ACC112 (cell line): ENCODE measurements at regions not wholly inside any gene's neighbourhood (a gene's known extent, or its start where the extent isn't known, plus 50 kb on each side); places are given as distances from the start of the nearest gene placed in this dataset.
"Not testable (repeated sequence)": the region's sequence is repeated elsewhere in the genome, so short reads cannot be mapped to it uniquely, and the experiment has no call there.

ENCODE experiments used
- H2AFZ ChIP-seq: fragments of 200-600 bp; sonication (generic); one replicate; pipeline ENCODE4 v1.6.0; 2017; ENCODE audit warnings: antibody characterized with exemption, low read length; ENCODE audit not compliant: unreplicated experiment
- H3K27ac ChIP-seq: fragments of 200-600 bp; sonication (generic); 2 replicates; pipeline ENCODE4 v1.5.1; 2014; ENCODE audit warnings: low read depth, mild to moderate bottlenecking, antibody characterized with exemption, low read length, moderate library complexity
- H3K27me3 ChIP-seq: fragments of 200-600 bp; sonication (generic); 2 replicates; pipeline ENCODE4 v1.6.1; 2014; ENCODE audit warnings: mild to moderate bottlenecking, antibody characterized with exemption, low read length, moderate library complexity, mixed read lengths; ENCODE audit not compliant: insufficient read depth
- H3K36me3 ChIP-seq: fragments of 200-600 bp; sonication (generic); 2 replicates; pipeline ENCODE4 v1.6.1; 2016; ENCODE audit warnings: mild to moderate bottlenecking, antibody characterized with exemption, low read length, moderate library complexity, mixed read lengths; ENCODE audit not compliant: insufficient read depth
- H3K4me1 ChIP-seq: fragments of 200-600 bp; sonication (generic); one replicate; pipeline ENCODE4 v1.6.1; 2016; ENCODE audit warnings: low read length, mixed read lengths; ENCODE audit not compliant: insufficient read depth, unreplicated experiment, control insufficient read depth
- H3K4me3 ChIP-seq: fragments of 200-600 bp; sonication (generic); 2 replicates; pipeline ENCODE4 v1.5.1; 2014; ENCODE audit warnings: mild to moderate bottlenecking, low read depth, low read length
- H3K79me2 ChIP-seq: fragments of 200-600 bp; sonication (generic); one replicate; pipeline ENCODE4 v1.6.0; 2016; ENCODE audit warnings: low read length; ENCODE audit not compliant: control insufficient read depth, unreplicated experiment, insufficient read depth

- no peaks in the 10 kb centered on the region for H3K4me1 ChIP-seq
- H3K4me3 ChIP-seq: no peak overlapping the region
- no peak overlapping the region for H3K27ac ChIP-seq
- H3K27me3 ChIP-seq: no peaks in the 10 kb centered on the region
- no peaks in the 10 kb centered on the region for H3K79me2 ChIP-seq
- H3K36me3 ChIP-seq: no peaks in the 10 kb centered on the region
- H2AFZ ChIP-seq: no peak overlapping the region
Observed at GRCh38 chr18:1528964-1529509, 624.4 kb downstream of the ADCYAP1 start.

GRCh38 chr18:1530650-1531049 lies 626.0 kb downstream of the ADCYAP1 start:
- no peaks in the 10 kb centered on the region for H3K79me2 ChIP-seq

GRCh38 chr18:1539276-1539675 lies 634.6 kb downstream of the ADCYAP1 start:
- Histone ChIP-seq H3K27me3 (no peaks in the 10 kb centered on the region), H3K79me2 (no peaks in the 10 kb centered on the region), H3K4me3 (no peak overlapping the region), H2AFZ (no peak overlapping the region), H3K27ac (no peak overlapping the region), H3K36me3 (no peaks in the 10 kb centered on the region), H3K4me1 (no peaks in the 10 kb centered on the region)

More at GRCh38 chr18:1530650-1531049, 626.0 kb downstream of the ADCYAP1 start:
- H3K27me3 ChIP-seq: no peaks in the 10 kb centered on the region
- no peak overlapping the region for H3K4me3 ChIP-seq
- H3K27ac ChIP-seq: no peak overlapping the region
- H3K4me1 ChIP-seq: no peaks in the 10 kb centered on the region
- no peak overlapping the region for H2AFZ ChIP-seq
- H3K36me3 ChIP-seq: no peaks in the 10 kb centered on the region

- Histone ChIP-seq H3K27ac (no peak overlapping the region), H3K4me1 (no peaks in the 10 kb centered on the region), H3K27me3 (no peaks in the 10 kb centered on the region), H3K4me3 (no peak overlapping the region), H3K79me2 (no peaks in the 10 kb centered on the region), H3K36me3 (no peaks in the 10 kb centered on the region), H2AFZ (no peak overlapping the region)
Observed at GRCh38 chr18:1541478-1541877, 636.8 kb downstream of the ADCYAP1 start.

GRCh38 chr18:1542230-1542774 lies 637.6 kb downstream of the ADCYAP1 start:
- no peaks in the 10 kb centered on the region for H3K79me2 ChIP-seq
- no peak overlapping the region for H3K27ac ChIP-seq
- H3K27me3 ChIP-seq: no peaks in the 10 kb centered on the region
- no peak overlapping the region for H2AFZ ChIP-seq
- no peaks in the 10 kb centered on the region for H3K36me3 ChIP-seq
- H3K4me1 ChIP-seq: no peaks in the 10 kb centered on the region
- H3K4me3 ChIP-seq: no peak overlapping the region

GRCh38 chr18:1544016-1544415 lies 639.3 kb downstream of the ADCYAP1 start:
- Histone ChIP-seq H3K4me1 (no peaks in the 10 kb centered on the region), H3K4me3 (no peak overlapping the region), H2AFZ (no peak overlapping the region), H3K27ac (no peak overlapping the region), H3K79me2 (no peaks in the 10 kb centered on the region), H3K27me3 (no peaks in the 10 kb centered on the region), H3K36me3 (no peaks in the 10 kb centered on the region)

GRCh38 chr18:1557711-1558110 lies 653.0 kb downstream of the ADCYAP1 start:
- H3K27me3 ChIP-seq, H3K79me2 ChIP-seq, H3K4me3 ChIP-seq, H2AFZ ChIP-seq, H3K4me1 ChIP-seq, H3K36me3 ChIP-seq, H3K27ac ChIP-seq: not testable (repeated sequence)

GRCh38 chr18:1559563-1559962 lies 654.9 kb downstream of the ADCYAP1 start:
- no peaks in the 10 kb centered on the region for H3K27me3 ChIP-seq
- no peaks in the 10 kb centered on the region for H3K79me2 ChIP-seq
- H3K4me1 ChIP-seq: no peaks in the 10 kb centered on the region
- no peak overlapping the region for H2AFZ ChIP-seq
- H3K27ac ChIP-seq: no peak overlapping the region
- no peaks in the 10 kb centered on the region for H3K36me3 ChIP-seq
- H3K4me3 ChIP-seq: no peak overlapping the region

- H3K4me3 ChIP-seq: no peak overlapping the region
- no peak overlapping the region for H3K27ac ChIP-seq
- no peaks in the 10 kb centered on the region for H3K79me2 ChIP-seq
- H3K36me3 ChIP-seq: no peaks in the 10 kb centered on the region
- no peaks in the 10 kb centered on the region for H3K27me3 ChIP-seq
- no peaks in the 10 kb centered on the region for H3K4me1 ChIP-seq
- no peak overlapping the region for H2AFZ ChIP-seq
Observed at GRCh38 chr18:1564793-1565192, 660.1 kb downstream of the ADCYAP1 start.

- Histone ChIP-seq H3K27me3 (no peaks in the 10 kb centered on the region), H3K4me1 (no peaks in the 10 kb centered on the region), H3K36me3 (no peaks in the 10 kb centered on the region), H3K79me2 (no peaks in the 10 kb centered on the region), H3K27ac (no peak overlapping the region), H2AFZ (no peak overlapping the region), H3K4me3 (no peak overlapping the region)
Observed at GRCh38 chr18:1571206-1571605, 666.5 kb downstream of the ADCYAP1 start.

- Histone ChIP-seq H3K79me2 (no peaks in the 10 kb centered on the region), H3K4me3 (no peak overlapping the region), H3K27me3 (no peaks in the 10 kb centered on the region), H3K36me3 (no peaks in the 10 kb centered on the region), H2AFZ (no peak overlapping the region), H3K4me1 (no peaks in the 10 kb centered on the region), H3K27ac (no peak overlapping the region)
Observed at GRCh38 chr18:1573732-1574131, 669.1 kb downstream of the ADCYAP1 start.
